ENCODE measurements at regions not wholly inside any gene's neighbourhood (a gene's known extent, or its start where the extent isn't known, plus 50 kb on each side); places are given as distances from the start of the nearest gene placed in this dataset.

GRCh38 chr13:22108283-22108942 is 437.5 kb downstream of the FGF9 start:
- H3K27ac Mint-ChIP-seq (ENCODE audit: unreplicated experiment), result no peak overlapping the region

GRCh38 chr13:22108979-22109378 is 438.1 kb downstream of the FGF9 start:
- Mint-ChIP-seq H3K27ac (ENCODE audit: unreplicated experiment) (no peak overlapping the region), H3K4me1 (ENCODE audit: low read depth, unreplicated experiment) (no peaks in the 10 kb centered on the region), H3K9me3 (ENCODE audit: unreplicated experiment) (peaks cover 2% of the 10 kb centered on the region), H3K4me3 (ENCODE audit: unreplicated experiment) (no peak overlapping the region), H3K27me3 (ENCODE audit: unreplicated experiment) (no peaks in the 10 kb centered on the region), H3K36me3 (ENCODE audit: unreplicated experiment) (no peaks in the 10 kb centered on the region)
- TF ChIP-seq CTCF (IDR thresholded peaks at IDR 0.05; ENCODE audit: partially characterized antibody, unreplicated experiment), result no peak
- no peak for DNase-seq

More at GRCh38 chr13:22108283-22108942, 437.5 kb downstream of the FGF9 start:
- TF ChIP-seq CTCF (IDR thresholded peaks at IDR 0.05; ENCODE audit: partially characterized antibody, unreplicated experiment), result no peak
- H3K27me3 Mint-ChIP-seq (ENCODE audit: unreplicated experiment), result no peaks in the 10 kb centered on the region
- H3K4me3 Mint-ChIP-seq (ENCODE audit: unreplicated experiment), result no peak overlapping the region
- DNase-seq, result no peak
- H3K9me3 Mint-ChIP-seq (ENCODE audit: unreplicated experiment), result peaks cover 1% of the 10 kb centered on the region
- H3K36me3 Mint-ChIP-seq (ENCODE audit: unreplicated experiment), result no peaks in the 10 kb centered on the region
- no peaks in the 10 kb centered on the region for H3K4me1 Mint-ChIP-seq (ENCODE audit: low read depth, unreplicated experiment)

GRCh38 chr13:22110368-22110767 is 439.5 kb downstream of the FGF9 start:
- no peaks in the 10 kb centered on the region for H3K36me3 Mint-ChIP-seq (ENCODE audit: unreplicated experiment)
- H3K4me3 Mint-ChIP-seq (ENCODE audit: unreplicated experiment), result no peak overlapping the region
- H3K27me3 Mint-ChIP-seq (ENCODE audit: unreplicated experiment), result no peaks in the 10 kb centered on the region
- no peak for DNase-seq
- TF ChIP-seq CTCF (IDR thresholded peaks at IDR 0.05; ENCODE audit: partially characterized antibody, unreplicated experiment), result no peak
- H3K9me3 Mint-ChIP-seq (ENCODE audit: unreplicated experiment), result peaks cover 2% of the 10 kb centered on the region
- H3K27ac Mint-ChIP-seq (ENCODE audit: unreplicated experiment), result no peak overlapping the region
- H3K4me1 Mint-ChIP-seq (ENCODE audit: low read depth, unreplicated experiment), result no peaks in the 10 kb centered on the region

- Mint-ChIP-seq H3K4me1 (ENCODE audit: low read depth, unreplicated experiment) (no peaks in the 10 kb centered on the region), H3K9me3 (ENCODE audit: unreplicated experiment) (peaks cover 2% of the 10 kb centered on the region), H3K27ac (ENCODE audit: unreplicated experiment) (no peak overlapping the region), H3K4me3 (ENCODE audit: unreplicated experiment) (no peak overlapping the region), H3K36me3 (ENCODE audit: unreplicated experiment) (no peaks in the 10 kb centered on the region), H3K27me3 (ENCODE audit: unreplicated experiment) (no peaks in the 10 kb centered on the region)
- DNase-seq, result no peak
- no peak for TF ChIP-seq CTCF (IDR thresholded peaks at IDR 0.05; ENCODE audit: partially characterized antibody, unreplicated experiment)
Measured at GRCh38 chr13:22111152-22111783, 440.4 kb downstream of the FGF9 start.

- no peak overlapping the region for H3K27ac Mint-ChIP-seq (ENCODE audit: unreplicated experiment)
- H3K27me3 Mint-ChIP-seq (ENCODE audit: unreplicated experiment), result no peaks in the 10 kb centered on the region
- no peak for TF ChIP-seq CTCF (IDR thresholded peaks at IDR 0.05; ENCODE audit: partially characterized antibody, unreplicated experiment)
- H3K4me3 Mint-ChIP-seq (ENCODE audit: unreplicated experiment), result no peak overlapping the region
- peaks cover 2% of the 10 kb centered on the region for H3K9me3 Mint-ChIP-seq (ENCODE audit: unreplicated experiment)
- peaks cover 1% of the 10 kb centered on the region for H3K4me1 Mint-ChIP-seq (ENCODE audit: low read depth, unreplicated experiment)
- no peaks in the 10 kb centered on the region for H3K36me3 Mint-ChIP-seq (ENCODE audit: unreplicated experiment)
- no peak for DNase-seq
Measured at GRCh38 chr13:22111961-22112360, 441.1 kb downstream of the FGF9 start.

Data from glutamatergic neuron (in vitro differentiated cells).